ENCODE measurements at regions not wholly inside any gene's neighbourhood (a gene's known extent, or its start where the extent isn't known, plus 50 kb on each side); places are given as distances from the start of the nearest gene placed in this dataset.
"Not testable (repeated sequence)": the region's sequence is repeated elsewhere in the genome, so short reads cannot be mapped to it uniquely, and the experiment has no call there.

DNA sequence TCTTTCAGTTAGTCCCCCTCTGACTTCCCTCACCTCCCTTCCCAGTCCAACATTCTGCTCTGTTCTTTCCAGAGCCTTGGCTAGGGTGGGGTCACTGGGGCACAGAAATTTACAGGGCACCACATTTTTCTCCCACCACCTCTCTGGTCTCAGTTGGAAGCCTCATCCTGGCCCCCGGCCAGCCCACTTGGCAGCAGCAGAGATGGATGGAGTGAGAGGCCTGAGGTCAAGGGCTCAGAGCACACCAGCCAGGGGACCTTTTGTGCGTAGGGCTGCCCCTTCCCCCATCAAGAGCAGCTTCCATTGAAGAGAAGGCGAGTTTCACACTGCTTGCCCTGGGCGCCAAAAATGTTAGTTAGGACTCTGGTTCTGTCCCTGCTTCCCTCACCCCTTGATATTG, 230.9 kb downstream of the SOX3 start:
- H3K4me3 ChIP-seq (ENCODE audit: insufficient read depth, low read depth, low read length): no peak overlapping the region
- H3K36me3 ChIP-seq (ENCODE audit: control insufficient read depth, insufficient read depth, low read length): no peaks in the 10 kb centered on the region
- no peaks in the 10 kb centered on the region for H3K27me3 ChIP-seq (ENCODE audit: control insufficient read depth, insufficient read depth, low read length, poor library complexity, severe bottlenecking)
- H3K4me1 ChIP-seq (ENCODE audit: control insufficient read depth, insufficient read depth, low read length): no peaks in the 10 kb centered on the region
- no peak overlapping the region for H3K27ac ChIP-seq (ENCODE audit: insufficient read depth, low read depth, low read length, poor library complexity, severe bottlenecking)
- H3K9me3 ChIP-seq (ENCODE audit: control insufficient read depth, low read length): no peaks in the 10 kb centered on the region
- 77 to 84% methylated on average over 4 of the region's 4 CpGs for WGBS, 2 experiments

DNA sequence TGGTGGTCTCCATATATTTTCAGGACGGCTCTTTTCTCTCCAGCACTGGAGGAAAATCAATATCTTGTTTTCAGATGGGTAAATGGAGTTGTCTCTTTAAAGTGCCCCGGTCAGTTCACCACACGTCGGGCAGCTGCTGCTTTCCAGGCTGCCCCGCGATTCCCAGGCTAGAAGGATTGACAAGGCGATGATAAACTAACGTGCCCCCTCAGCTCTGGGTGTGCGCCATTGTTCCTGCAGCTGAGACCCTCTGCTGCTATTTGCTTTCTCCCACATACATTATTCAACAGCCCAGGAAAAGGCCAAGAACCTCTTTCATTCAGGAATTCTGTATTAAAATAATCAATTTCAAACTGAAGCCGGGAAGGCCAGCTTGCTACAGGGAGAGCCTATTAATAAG, 254.5 kb downstream of the SOX3 start:
- Histone ChIP-seq H3K27me3 (ENCODE audit: control insufficient read depth, insufficient read depth, low read length, poor library complexity, severe bottlenecking) (no peaks in the 10 kb centered on the region), H3K4me3 (ENCODE audit: insufficient read depth, low read depth, low read length) (no peak overlapping the region)
- WGBS, 2 experiments: 31 to 42% methylated on average over 9 to 10 of the region's 10 CpGs

DNA sequence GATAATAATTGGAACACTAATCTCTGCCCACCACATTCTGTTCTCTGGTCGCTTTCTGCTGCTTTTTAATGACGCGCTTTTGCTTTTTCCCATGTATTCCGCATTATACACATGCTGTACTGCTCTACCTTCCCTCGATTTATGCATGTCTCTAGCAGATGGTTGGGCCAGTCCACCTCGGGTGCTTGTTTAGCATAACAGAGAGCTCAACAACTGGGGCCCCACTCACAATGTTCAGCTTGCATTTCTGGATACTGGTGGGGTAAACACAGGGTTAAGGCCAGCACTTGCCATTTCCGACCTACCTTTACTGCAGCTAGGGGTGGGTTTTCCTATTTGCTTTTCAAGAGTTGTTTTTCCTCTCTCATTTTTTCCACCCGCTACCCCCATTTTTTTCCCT, 255.8 kb downstream of the SOX3 start:
- H3K27me3 ChIP-seq (ENCODE audit: control insufficient read depth, insufficient read depth, low read length, poor library complexity, severe bottlenecking): no peaks in the 10 kb centered on the region
- H3K4me1 ChIP-seq (ENCODE audit: control insufficient read depth, insufficient read depth, low read length): no peaks in the 10 kb centered on the region
- H3K4me3 ChIP-seq (ENCODE audit: insufficient read depth, low read depth, low read length): no peak overlapping the region
- no peaks in the 10 kb centered on the region for H3K36me3 ChIP-seq (ENCODE audit: control insufficient read depth, insufficient read depth, low read length)
- no peaks in the 10 kb centered on the region for H3K9me3 ChIP-seq (ENCODE audit: control insufficient read depth, low read length)
- WGBS, 2 experiments: 62 to 68% methylated on average over 6 to 7 of the region's 8 CpGs
- no peak overlapping the region for H3K27ac ChIP-seq (ENCODE audit: insufficient read depth, low read depth, low read length, poor library complexity, severe bottlenecking)

More for the DNA sequence above, 254.5 kb downstream of the SOX3 start:
- H3K4me1 ChIP-seq (ENCODE audit: control insufficient read depth, insufficient read depth, low read length): no peaks in the 10 kb centered on the region
- no peaks in the 10 kb centered on the region for H3K9me3 ChIP-seq (ENCODE audit: control insufficient read depth, low read length)
- H3K36me3 ChIP-seq (ENCODE audit: control insufficient read depth, insufficient read depth, low read length): no peaks in the 10 kb centered on the region
- no peak overlapping the region for H3K27ac ChIP-seq (ENCODE audit: insufficient read depth, low read depth, low read length, poor library complexity, severe bottlenecking)

DNA sequence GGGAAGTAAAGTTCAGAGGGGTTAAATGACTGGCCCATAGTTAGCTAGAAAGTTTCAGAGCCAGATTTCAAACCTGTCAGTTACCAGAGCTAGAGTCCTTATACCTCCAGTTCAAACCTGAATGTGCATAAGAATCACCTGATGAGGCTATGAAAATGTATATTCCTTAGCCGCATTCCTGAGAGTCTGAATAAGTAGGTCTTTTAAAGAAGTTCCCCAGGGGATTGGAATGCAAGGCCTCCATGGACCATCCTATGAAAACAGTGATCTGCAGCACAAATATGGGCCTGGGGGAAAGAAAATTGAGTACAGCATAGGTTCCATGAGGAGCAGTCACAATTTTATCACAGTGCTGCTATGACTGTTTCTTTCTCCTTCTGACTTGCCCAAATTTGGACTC, 263.9 kb upstream of the CXorf66 start:
- H3K4me1 ChIP-seq (ENCODE audit: control insufficient read depth, insufficient read depth, low read length): no peaks in the 10 kb centered on the region
- WGBS, 2 experiments: 11 to 40% methylated on average over 1 of the region's 1 CpG
- H3K4me3 ChIP-seq (ENCODE audit: insufficient read depth, low read depth, low read length): no peak overlapping the region
- no peaks in the 10 kb centered on the region for H3K9me3 ChIP-seq (ENCODE audit: control insufficient read depth, low read length)
- no peaks in the 10 kb centered on the region for H3K36me3 ChIP-seq (ENCODE audit: control insufficient read depth, insufficient read depth, low read length)
- no peaks in the 10 kb centered on the region for H3K27me3 ChIP-seq (ENCODE audit: control insufficient read depth, insufficient read depth, low read length, poor library complexity, severe bottlenecking)
- no peak overlapping the region for H3K27ac ChIP-seq (ENCODE audit: insufficient read depth, low read depth, low read length, poor library complexity, severe bottlenecking)

DNA sequence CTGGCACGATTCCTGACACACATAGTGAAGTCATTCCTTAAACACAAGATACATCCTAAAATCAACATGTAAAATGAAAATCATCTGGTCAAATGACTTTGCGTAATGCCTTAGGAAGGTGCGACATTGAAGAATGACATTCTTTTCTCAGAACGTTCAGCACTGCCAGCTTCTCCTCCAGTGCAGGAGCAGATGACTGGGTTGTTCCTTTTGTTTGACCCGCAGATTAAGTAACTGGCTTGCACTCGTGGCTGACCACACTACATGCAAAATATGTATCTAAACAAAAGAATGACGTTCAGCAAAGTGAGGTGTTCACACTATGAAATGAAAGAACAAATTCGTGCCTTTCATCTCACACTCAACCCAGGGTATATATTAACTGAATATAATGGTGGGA, 260.7 kb upstream of the CXorf66 start:
- not testable (repeated sequence) for H3K27me3 ChIP-seq (ENCODE audit: control insufficient read depth, insufficient read depth, low read length, poor library complexity, severe bottlenecking); H3K4me3 ChIP-seq (ENCODE audit: insufficient read depth, low read depth, low read length)

DNA sequence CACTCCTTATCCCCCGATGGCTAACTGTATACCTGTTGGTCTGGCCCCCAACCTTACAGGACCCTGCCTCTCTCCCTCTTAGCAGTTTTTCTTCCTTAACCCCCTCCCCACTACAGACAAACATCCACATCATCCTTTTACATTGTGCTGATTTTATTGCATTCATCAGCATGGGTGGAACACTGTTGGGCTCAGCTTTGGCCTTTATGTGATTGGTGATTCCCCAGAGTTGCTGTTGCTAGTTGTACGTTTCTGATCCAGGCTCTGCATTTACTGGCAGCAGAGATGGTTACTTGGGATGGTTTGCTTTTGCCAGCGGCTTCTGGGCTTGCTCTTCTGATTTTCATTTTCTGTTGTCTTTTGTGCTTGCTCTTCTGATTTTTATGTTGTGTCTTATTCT, 250.6 kb upstream of the CXorf66 start:
- H3K4me3 ChIP-seq (ENCODE audit: insufficient read depth, low read depth, low read length); H3K4me1 ChIP-seq (ENCODE audit: control insufficient read depth, insufficient read depth, low read length); H3K27me3 ChIP-seq (ENCODE audit: control insufficient read depth, insufficient read depth, low read length, poor library complexity, severe bottlenecking); H3K9me3 ChIP-seq (ENCODE audit: control insufficient read depth, low read length); H3K36me3 ChIP-seq (ENCODE audit: control insufficient read depth, insufficient read depth, low read length); H3K27ac ChIP-seq (ENCODE audit: insufficient read depth, low read depth, low read length, poor library complexity, severe bottlenecking): not testable (repeated sequence)
- no CpG with 5 or more reads among the region's 3 CpGs for WGBS, 2 experiments

More for the DNA sequence above, 260.7 kb upstream of the CXorf66 start:
- H3K36me3 ChIP-seq (ENCODE audit: control insufficient read depth, insufficient read depth, low read length); H3K9me3 ChIP-seq (ENCODE audit: control insufficient read depth, low read length); H3K4me1 ChIP-seq (ENCODE audit: control insufficient read depth, insufficient read depth, low read length); H3K27ac ChIP-seq (ENCODE audit: insufficient read depth, low read depth, low read length, poor library complexity, severe bottlenecking): not testable (repeated sequence)
- WGBS, 2 experiments: 90% methylated on average over 3 of the region's 8 CpGs

DNA sequence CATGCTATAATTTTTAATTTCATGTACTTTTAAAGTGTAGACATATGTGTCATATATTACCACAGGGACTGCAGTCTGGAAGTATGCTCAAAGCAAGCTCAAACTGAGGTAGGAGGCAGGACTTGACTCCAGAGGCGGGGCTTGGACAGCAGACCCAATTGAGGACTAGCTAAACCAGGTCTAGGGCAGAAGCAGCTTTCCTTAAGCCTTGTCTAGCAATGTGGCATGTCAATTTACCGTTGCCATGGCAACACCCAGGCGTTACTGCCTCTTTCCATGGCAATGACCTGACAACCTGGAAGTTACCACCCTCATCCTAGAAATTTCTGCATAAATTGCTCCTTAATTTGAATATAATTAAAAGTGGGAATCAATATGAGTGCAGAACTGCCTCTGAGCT, 249.2 kb upstream of the CXorf66 start:
- 43 to 57% methylated on average over 2 of the region's 3 CpGs for WGBS, 2 experiments
- H3K9me3 ChIP-seq (ENCODE audit: control insufficient read depth, low read length); H3K36me3 ChIP-seq (ENCODE audit: control insufficient read depth, insufficient read depth, low read length); H3K27ac ChIP-seq (ENCODE audit: insufficient read depth, low read depth, low read length, poor library complexity, severe bottlenecking); H3K27me3 ChIP-seq (ENCODE audit: control insufficient read depth, insufficient read depth, low read length, poor library complexity, severe bottlenecking); H3K4me1 ChIP-seq (ENCODE audit: control insufficient read depth, insufficient read depth, low read length); H3K4me3 ChIP-seq (ENCODE audit: insufficient read depth, low read depth, low read length): not testable (repeated sequence)

DNA sequence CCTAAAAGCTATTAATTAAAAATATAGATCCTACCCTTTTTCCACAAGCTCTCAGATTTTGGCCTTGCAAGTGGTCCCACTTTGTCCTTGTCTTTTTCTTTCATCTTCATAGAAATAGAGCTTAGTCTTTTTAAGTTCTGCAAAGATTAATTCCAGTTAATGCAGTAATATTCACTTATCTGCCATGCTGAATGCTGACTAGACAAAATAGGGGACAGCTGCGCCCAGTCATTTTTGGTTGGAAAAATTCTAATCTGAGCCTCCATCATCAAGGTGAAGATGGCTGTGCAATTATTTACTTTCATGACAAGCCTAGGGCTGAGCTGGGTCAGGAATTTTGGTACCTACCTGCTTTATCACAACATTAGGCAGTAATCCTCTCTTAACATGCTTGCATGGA, 241.3 kb upstream of the CXorf66 start:
- no peak overlapping the region for H3K27ac ChIP-seq (ENCODE audit: insufficient read depth, low read depth, low read length, poor library complexity, severe bottlenecking)
- WGBS, 2 experiments: 67 to 89% methylated on average over 1 of the region's 1 CpG
- H3K4me3 ChIP-seq (ENCODE audit: insufficient read depth, low read depth, low read length): no peak overlapping the region
- no peaks in the 10 kb centered on the region for H3K9me3 ChIP-seq (ENCODE audit: control insufficient read depth, low read length)
- H3K36me3 ChIP-seq (ENCODE audit: control insufficient read depth, insufficient read depth, low read length): no peaks in the 10 kb centered on the region
- no peaks in the 10 kb centered on the region for H3K4me1 ChIP-seq (ENCODE audit: control insufficient read depth, insufficient read depth, low read length)
- no peaks in the 10 kb centered on the region for H3K27me3 ChIP-seq (ENCODE audit: control insufficient read depth, insufficient read depth, low read length, poor library complexity, severe bottlenecking)

DNA sequence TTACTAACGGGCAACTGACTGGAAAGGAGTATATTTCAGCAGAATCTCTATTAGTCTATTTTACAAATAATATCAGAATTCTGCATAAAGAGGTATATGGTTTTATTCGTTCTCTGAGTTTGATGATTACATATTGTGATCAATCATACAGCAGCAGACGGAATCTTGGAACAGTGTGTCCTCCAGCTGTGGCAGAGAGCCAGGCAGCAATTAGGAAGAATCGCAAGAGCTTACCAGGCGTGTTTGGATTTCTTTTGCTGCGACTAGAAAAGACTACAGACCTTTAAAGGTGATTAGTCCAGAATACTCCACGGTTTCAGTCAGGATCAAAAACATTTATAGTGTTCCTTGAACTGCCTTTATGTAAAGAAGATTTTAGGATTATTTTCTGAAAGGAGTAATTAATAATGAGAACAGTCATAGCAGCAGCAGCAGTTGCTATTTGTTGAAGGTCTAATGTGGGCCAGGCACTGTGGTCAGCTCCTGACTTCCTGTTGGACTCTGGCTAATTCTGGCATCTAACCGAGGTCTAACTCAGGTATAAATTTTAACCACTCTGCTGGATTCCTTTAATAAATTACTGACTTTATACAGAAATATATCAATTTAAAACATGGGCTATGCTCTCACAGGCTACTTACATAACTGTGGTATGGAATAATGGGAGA, 225.3 kb upstream of the CXorf66 start:
- Histone ChIP-seq H3K27me3 (ENCODE audit: control insufficient read depth, insufficient read depth, low read length, poor library complexity, severe bottlenecking) (no peaks in the 10 kb centered on the region), H3K9me3 (ENCODE audit: control insufficient read depth, low read length) (no peaks in the 10 kb centered on the region), H3K36me3 (ENCODE audit: control insufficient read depth, insufficient read depth, low read length) (no peaks in the 10 kb centered on the region), H3K4me1 (ENCODE audit: control insufficient read depth, insufficient read depth, low read length) (no peaks in the 10 kb centered on the region), H3K4me3 (ENCODE audit: insufficient read depth, low read depth, low read length) (no peak overlapping the region), H3K27ac (ENCODE audit: insufficient read depth, low read depth, low read length, poor library complexity, severe bottlenecking) (no peak overlapping the region)
- 91 to 98% methylated on average over 7 to 8 of the region's 8 CpGs for WGBS, 2 experiments

DNA sequence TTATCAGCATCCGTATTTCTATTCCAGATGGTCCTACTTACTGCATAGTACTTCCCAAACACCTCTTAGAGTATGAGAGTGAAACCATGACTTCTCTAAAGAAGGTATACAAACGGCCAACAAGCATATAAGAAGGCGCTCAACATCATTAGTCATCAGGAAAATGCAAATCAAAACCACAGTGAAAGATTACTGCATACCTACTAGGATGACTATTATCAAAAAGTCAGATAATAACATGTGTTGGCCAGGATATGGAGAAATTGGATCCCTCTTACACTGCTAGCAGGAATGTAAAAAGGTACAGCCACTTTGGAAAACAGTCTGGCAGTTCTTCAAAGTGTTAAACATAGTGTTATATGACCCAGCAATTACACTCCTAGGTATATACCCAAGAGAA, 215.3 kb upstream of the CXorf66 start:
- Histone ChIP-seq H3K27me3 (ENCODE audit: control insufficient read depth, insufficient read depth, low read length, poor library complexity, severe bottlenecking) (no peaks in the 10 kb centered on the region), H3K4me3 (ENCODE audit: insufficient read depth, low read depth, low read length) (no peak overlapping the region), H3K27ac (ENCODE audit: insufficient read depth, low read depth, low read length, poor library complexity, severe bottlenecking) (no peak overlapping the region), H3K9me3 (ENCODE audit: control insufficient read depth, low read length) (no peaks in the 10 kb centered on the region), H3K36me3 (ENCODE audit: control insufficient read depth, insufficient read depth, low read length) (no peaks in the 10 kb centered on the region), H3K4me1 (ENCODE audit: control insufficient read depth, insufficient read depth, low read length) (no peaks in the 10 kb centered on the region)
- WGBS, 2 experiments: 95% methylated on average over 2 of the region's 3 CpGs; no CpG with 5 or more reads in 1 of the 2 experiments

DNA sequence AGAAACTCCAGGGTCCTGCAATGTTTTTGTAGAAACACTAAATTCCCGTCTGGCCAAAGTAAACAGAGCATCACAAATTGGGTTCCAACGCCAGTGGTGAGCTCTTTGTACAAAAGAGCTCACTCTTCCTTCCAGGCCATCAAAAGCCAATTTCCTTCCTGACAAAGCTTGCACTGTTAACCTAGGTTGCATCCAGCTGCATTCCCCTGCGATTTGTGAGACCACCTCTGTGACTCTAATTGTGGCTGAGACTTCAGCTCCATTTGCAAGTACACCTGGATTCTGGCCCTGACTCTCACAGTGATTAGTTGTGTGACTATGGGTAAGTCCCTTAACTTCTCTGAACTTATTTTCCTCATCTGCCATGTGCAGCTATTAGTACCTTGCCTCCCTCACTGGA, 212.5 kb upstream of the CXorf66 start:
- Histone ChIP-seq H3K9me3 (ENCODE audit: control insufficient read depth, low read length) (no peaks in the 10 kb centered on the region), H3K4me1 (ENCODE audit: control insufficient read depth, insufficient read depth, low read length) (no peaks in the 10 kb centered on the region), H3K27me3 (ENCODE audit: control insufficient read depth, insufficient read depth, low read length, poor library complexity, severe bottlenecking) (no peaks in the 10 kb centered on the region), H3K36me3 (ENCODE audit: control insufficient read depth, insufficient read depth, low read length) (no peaks in the 10 kb centered on the region), H3K27ac (ENCODE audit: insufficient read depth, low read depth, low read length, poor library complexity, severe bottlenecking) (no peak overlapping the region), H3K4me3 (ENCODE audit: insufficient read depth, low read depth, low read length) (no peak overlapping the region)
- WGBS, 2 experiments: 27 to 36% methylated on average over 3 of the region's 3 CpGs
